COLO829 (cell line): ENCODE measurements at regions not wholly inside any gene's neighbourhood (a gene's known extent, or its start where the extent isn't known, plus 50 kb on each side); places are given as distances from the start of the nearest gene placed in this dataset.
"Not testable (repeated sequence)": the region's sequence is repeated elsewhere in the genome, so short reads cannot be mapped to it uniquely, and the experiment has no call there.

ENCODE experiments used
- DNase-seq: peaks from one replicate; pipeline ENCODE4 v3.0.0; 2012; ENCODE audit warnings: low spot score

DNA sequence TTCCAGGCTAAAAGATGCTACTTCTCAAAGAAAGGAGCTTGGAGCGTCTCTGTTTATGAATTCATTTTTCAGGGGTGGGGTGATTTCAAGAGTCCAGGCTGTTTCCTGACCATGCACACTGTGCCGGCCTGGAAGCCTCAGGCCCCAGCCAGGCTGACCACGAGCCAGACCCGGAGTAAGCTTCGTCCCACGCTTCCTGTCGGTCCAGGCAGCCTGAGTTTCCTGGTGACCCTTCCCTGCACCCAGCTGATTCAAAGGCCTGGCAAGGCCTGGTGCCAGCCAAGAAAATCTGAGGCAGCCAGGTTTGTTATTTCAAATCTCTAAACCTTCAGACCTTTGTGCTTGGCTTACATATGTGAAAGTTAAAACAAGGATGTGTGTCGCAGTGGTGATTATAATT lies 62.1 kb upstream of the SMURF2 start:
- not testable (repeated sequence) for DNase-seq

- DNase-seq: no peak
These were observed 61.7 kb upstream of the SMURF2 start for GRCh38 chr17:64723781-64724180.

DNA sequence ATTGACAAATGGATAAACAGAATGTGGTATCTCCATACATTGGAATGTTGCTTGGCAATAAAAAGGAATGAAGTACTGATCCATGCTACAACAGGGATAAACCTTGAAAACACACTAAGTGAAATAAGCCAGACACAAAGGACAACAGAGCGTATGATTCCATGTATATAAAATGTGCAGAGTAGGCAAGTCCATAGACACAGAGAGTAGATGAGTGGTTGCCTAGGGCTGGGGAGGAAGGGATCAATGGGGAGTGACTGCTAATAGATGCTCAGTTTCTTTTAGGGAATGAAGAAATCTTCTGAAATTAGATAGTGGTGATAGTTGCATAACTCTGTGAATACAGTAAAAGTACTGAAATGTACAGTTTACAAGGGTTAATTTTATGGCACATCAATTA lies 59.4 kb upstream of the SMURF2 start:
- not testable (repeated sequence) for DNase-seq

DNA sequence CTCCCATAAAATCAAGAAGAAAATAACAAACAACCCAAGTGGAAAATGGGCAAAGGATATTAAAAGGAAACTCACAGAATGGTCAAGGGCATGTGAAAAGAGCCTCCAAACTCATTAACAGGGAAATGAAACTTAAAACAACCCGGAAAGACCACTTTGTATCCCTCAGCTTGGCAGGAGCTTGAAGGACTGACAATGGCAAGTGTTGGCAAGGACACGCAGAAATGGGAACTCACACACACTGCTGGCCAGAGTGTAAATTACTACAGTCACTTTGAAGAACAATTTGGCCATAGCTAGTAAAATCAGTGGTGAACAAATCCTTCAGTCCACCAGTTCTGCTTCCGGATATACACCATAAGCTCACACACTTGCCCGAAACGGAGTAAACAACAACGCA lies 58.1 kb upstream of the SMURF2 start:
- not testable (repeated sequence) for DNase-seq

DNA sequence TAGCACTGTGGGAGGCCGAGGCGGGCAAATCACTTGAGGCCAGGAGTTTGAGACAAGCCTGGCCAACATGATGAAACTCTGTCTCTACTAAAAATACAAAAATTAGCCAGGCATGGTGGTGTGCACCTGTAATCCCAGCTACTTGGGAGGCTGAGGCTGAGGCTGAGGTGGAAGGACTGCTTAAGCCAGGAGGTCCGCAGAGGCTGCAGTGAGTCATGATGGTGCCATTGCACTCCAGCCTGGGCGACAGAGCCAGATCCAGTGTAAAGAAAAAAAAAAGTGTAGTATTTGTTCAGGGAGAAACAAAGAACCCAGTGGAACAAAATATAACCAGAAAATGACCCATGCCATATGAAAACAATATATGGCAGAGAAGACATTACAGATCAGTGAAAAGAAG lies 57.4 kb upstream of the SMURF2 start:
- DNase-seq: not testable (repeated sequence)

DNA sequence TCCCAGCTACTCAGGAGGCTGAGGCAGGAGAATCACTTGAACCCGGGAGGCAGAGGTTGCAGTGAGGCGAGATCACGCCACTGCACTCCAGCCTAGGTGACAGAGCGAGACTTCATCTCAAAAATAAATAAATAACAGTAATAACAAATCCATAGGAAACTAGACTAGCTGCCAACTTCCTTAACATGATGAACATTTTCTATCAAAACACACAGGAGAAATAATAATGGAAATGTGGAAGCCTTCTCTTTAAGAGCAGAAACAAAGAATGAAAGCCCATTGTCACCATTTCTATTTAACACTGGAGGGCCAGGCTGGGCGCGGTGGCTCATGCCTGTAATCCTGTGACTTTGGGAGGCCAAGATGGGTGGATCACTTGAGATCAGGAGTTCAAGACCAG lies 56.7 kb upstream of the SMURF2 start:
- DNase-seq: not testable (repeated sequence)

- no peak for DNase-seq
These were observed 56.0 kb upstream of the SMURF2 start for GRCh38 chr17:64718058-64718457.

- not testable (repeated sequence) for DNase-seq
These were observed 54.4 kb upstream of the SMURF2 start for GRCh38 chr17:64716496-64716895.

GRCh38 chr17:64713786-64714185 lies 51.7 kb upstream of the SMURF2 start:
- not testable (repeated sequence) for DNase-seq

GRCh38 chr17:64712557-64713351 lies 50.6 kb upstream of the SMURF2 start:
- not testable (repeated sequence) for DNase-seq
